NCI-H2107 treated with DMSO at 0.1 percent for 48 hours (cell line): ENCODE measurements at regions not wholly inside any gene's neighbourhood (a gene's known extent, or its start where the extent isn't known, plus 50 kb on each side); places are given as distances from the start of the nearest gene placed in this dataset.

Experiments used
- DNase-seq: peaks from one replicate; lab custom pipeline; 2025; ENCODE audit not compliant: unreplicated experiment; lab: John Stamatoyannopoulos, UW

DNA sequence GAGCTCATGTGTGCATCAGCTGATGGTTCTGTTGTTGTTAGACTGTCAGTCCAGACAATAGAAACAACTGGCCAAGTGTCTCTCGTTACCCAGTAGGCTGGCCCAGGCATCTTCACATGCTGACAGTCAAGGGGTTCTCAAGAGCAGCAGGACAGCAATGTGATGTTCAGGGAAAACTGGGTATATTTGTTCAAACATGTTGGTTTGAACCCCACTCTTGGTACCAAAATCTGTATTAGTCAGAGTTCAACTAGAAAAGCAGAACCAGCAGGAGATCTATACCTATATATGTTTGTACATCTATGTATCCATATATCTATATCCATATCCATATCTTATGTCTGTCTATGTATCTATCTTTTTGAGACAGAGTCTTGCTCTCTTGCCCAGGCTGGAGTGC is 108.1 kb downstream of the LRRC70 start:
- DNase-seq, result no peak

- DNase-seq, result no peak
Measured at GRCh38 chr5:62685221-62685620, 106.6 kb downstream of the LRRC70 start.

DNA sequence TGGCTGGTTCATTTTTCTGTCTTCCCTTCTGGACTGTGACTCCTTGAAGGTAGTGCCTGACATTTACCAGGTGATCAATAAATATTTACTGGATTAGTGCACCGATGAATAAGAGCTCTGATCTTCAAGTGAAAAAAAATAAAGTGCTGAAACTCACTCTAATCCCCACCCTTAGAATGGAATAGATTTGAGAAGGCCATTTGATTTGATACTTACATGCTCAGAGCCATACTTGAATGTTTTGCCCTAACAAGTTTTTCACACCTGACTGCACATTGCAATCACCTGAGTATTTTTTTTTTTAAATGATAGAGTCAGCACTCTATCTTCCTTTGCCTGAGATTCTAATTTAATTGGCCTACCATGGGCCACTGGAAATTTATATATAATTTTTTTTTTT is 105.7 kb downstream of the LRRC70 start:
- DNase-seq, result no peak

DNA sequence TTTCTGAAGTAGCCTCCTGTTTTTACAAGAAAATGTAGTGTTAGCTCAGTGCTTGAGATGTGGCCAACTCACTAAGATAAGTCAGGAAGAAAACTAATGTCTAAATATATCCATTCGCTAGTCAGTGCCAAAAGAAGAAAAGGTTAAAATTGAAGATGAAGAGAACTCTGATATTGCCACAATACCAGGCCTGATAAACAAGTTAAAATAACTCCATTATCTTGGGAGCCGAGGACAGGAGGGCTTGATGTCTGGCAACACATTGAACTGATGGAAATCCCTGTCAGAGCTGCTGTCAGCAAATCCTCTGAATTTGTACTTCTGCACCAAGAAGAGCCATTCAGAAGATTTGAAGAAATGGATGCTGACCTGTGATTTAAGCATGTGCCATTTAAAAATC is 103.4 kb downstream of the LRRC70 start:
- DNase-seq, result no peak

DNA sequence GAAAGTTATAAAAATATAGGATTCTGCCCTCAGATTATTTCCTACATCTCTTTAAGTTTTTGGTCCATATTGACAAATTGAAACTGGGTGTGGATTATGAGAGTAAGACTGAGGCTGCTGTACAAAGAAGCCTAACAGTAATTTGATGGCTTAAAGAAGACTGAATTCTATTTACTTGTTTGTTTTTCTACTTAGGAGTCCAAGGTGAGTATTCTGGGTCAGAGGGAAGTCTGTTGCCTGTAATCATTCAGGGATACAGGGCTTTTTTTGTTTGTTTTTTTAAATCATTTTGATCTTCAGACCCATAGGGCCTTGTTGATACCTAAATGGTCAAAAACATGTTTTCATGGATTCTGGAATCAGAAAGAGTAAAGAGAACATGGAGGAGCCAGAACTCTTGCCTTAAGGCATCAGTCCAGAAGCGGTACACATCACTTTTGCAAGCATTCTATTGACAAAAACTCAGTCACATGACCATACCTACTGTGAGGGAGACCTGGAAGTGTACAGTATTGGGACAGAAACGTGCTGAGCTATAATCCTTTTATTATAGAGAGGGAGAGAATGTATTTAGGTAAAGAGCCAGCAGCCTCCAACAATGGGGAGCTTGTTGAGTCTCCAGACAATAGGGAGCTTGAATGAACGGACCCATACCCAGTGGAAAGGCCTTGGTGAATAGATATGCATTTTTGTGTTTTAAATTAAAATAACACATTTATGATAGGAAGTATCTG is 102.7 kb downstream of the LRRC70 start:
- no peak for DNase-seq

GRCh38 chr5:62680121-62680520 is 101.5 kb downstream of the LRRC70 start:
- DNase-seq, result no peak
